Mesenchymal stem cell (in vitro differentiated cells and primary cell): ENCODE measurements at regions not wholly inside any gene's neighbourhood (a gene's known extent, or its start where the extent isn't known, plus 50 kb on each side); places are given as distances from the start of the nearest gene placed in this dataset.

Experiments
- DNase-seq: peaks from one replicate; pipeline ENCODE4 v3.0.0-alpha.2; 2013
- H2AFZ ChIP-seq: one replicate; pipeline ENCODE4 v1.6.1; 2013; ENCODE audit warnings: low read depth, mild to moderate bottlenecking, control low read depth, inconsistent platforms, low read length, moderate library complexity
- H2AK5ac ChIP-seq: 2 replicates; pipeline ENCODE4 v1.6.1; 2013; ENCODE audit warnings: low read length, moderate library complexity, mild to moderate bottlenecking, inconsistent platforms; ENCODE audit not compliant: severe bottlenecking
- H2BK120ac ChIP-seq: one replicate; pipeline ENCODE4 v1.6.1; 2013; ENCODE audit warnings: low read depth, mild to moderate bottlenecking, inconsistent platforms, low read length, moderate library complexity
- H2BK12ac ChIP-seq, 2 experiments: one replicate each; pipeline ENCODE4 v1.6.1; 2013; ENCODE audit warnings: inconsistent platforms in 2 of 2, low read length in 2 of 2, mild to moderate bottlenecking in 2 of 2, moderate library complexity in 2 of 2, control low read depth in 1 of 2
- H2BK15ac ChIP-seq: one replicate; pipeline ENCODE4 v1.6.1; 2013; ENCODE audit warnings: mild to moderate bottlenecking, low read depth, inconsistent platforms; ENCODE audit not compliant: poor library complexity, severe bottlenecking
- H2BK5ac ChIP-seq: 2 replicates; pipeline ENCODE4 v1.6.1; 2013; ENCODE audit warnings: low read depth, mild to moderate bottlenecking, low read length, control low read depth, inconsistent platforms; ENCODE audit not compliant: poor library complexity, severe bottlenecking
- H3K14ac ChIP-seq, 2 experiments: one replicate each; pipeline ENCODE4 v1.6.1; 2013; ENCODE audit warnings: inconsistent platforms in 2 of 2, low read length in 2 of 2, control low read depth in 1 of 2, mild to moderate bottlenecking in 1 of 2, moderate library complexity in 1 of 2
- H3K18ac ChIP-seq, 2 experiments: one replicate each; pipeline ENCODE4 v1.6.1; 2013; ENCODE audit warnings: inconsistent platforms in 2 of 2, low read length in 2 of 2, control low read depth in 1 of 2, low read depth in 1 of 2, mild to moderate bottlenecking in 1 of 2
- H3K23ac ChIP-seq, 2 experiments: one replicate each; pipeline ENCODE4 v1.6.1; 2013; ENCODE audit warnings: inconsistent platforms in 2 of 2, low read length in 2 of 2, mild to moderate bottlenecking in 2 of 2, moderate library complexity in 2 of 2, control low read depth in 1 of 2
- H3K27ac ChIP-seq: 2 replicates; pipeline ENCODE4 v1.5.1; 2013; ENCODE audit warnings: mild to moderate bottlenecking, moderate library complexity, low read length, control low read depth, inconsistent platforms; ENCODE audit not compliant: poor library complexity, severe bottlenecking
- H3K27me3 ChIP-seq, 2 experiments: 2 replicates each; pipeline versions ENCODE4 v1.6.1 to v1.7.0; 2013; ENCODE audit warnings: low read length in 2 of 2, mild to moderate bottlenecking in 2 of 2, moderate library complexity in 2 of 2, control low read depth in 1 of 2, inconsistent platforms in 1 of 2; ENCODE audit not compliant: control insufficient read depth in 1 of 2, insufficient read depth in 1 of 2
- H3K36me3 ChIP-seq, 2 experiments: 2 replicates each; pipeline versions ENCODE4 v1.6.1 to v1.7.0; 2013; ENCODE audit warnings: low read length in 2 of 2, control low read depth in 1 of 2, inconsistent platforms in 1 of 2, low read depth in 1 of 2, mild to moderate bottlenecking in 1 of 2; ENCODE audit not compliant: insufficient read depth in 2 of 2, control insufficient read depth in 1 of 2
- H3K4ac ChIP-seq, 2 experiments: one replicate each; pipeline ENCODE4 v1.6.1; 2013; ENCODE audit warnings: inconsistent platforms in 2 of 2, low read length in 2 of 2, mild to moderate bottlenecking in 2 of 2, moderate library complexity in 2 of 2, control low read depth in 1 of 2, low read depth in 1 of 2
- H3K4me1 ChIP-seq: 2 replicates; pipeline ENCODE4 v1.6.1; 2013; ENCODE audit warnings: low read depth, low read length, control low read depth; ENCODE audit not compliant: control insufficient read depth, insufficient read depth
- H3K4me2 ChIP-seq: 2 replicates; pipeline ENCODE4 v1.6.1; 2013; ENCODE audit warnings: low read length, mild to moderate bottlenecking, inconsistent platforms; ENCODE audit not compliant: poor library complexity, severe bottlenecking
- H3K4me3 ChIP-seq, 2 experiments: 2 replicates each; pipeline versions ENCODE4 v1.5.1 to v1.7.0; 2013; ENCODE audit warnings: low read length in 2 of 2, mild to moderate bottlenecking in 2 of 2, control low read depth in 1 of 2, low read depth in 1 of 2; ENCODE audit not compliant: insufficient read depth in 1 of 2
- H3K79me1 ChIP-seq: replicated peaks from 2 replicates; pipeline ENCODE4 v1.6.1; 2013; ENCODE audit warnings: mild to moderate bottlenecking, control low read depth, low read length, inconsistent platforms; ENCODE audit not compliant: poor library complexity, severe bottlenecking
- H3K9ac ChIP-seq: 2 replicates; pipeline ENCODE4 v1.7.0; 2013; ENCODE audit warnings: mild to moderate bottlenecking, low read length, moderate library complexity
- H3K9me3 ChIP-seq: 2 replicates; pipeline ENCODE4 v1.7.0; 2013; ENCODE audit warnings: mild to moderate bottlenecking, low read length; ENCODE audit not compliant: control insufficient read depth
- H4K8ac ChIP-seq: one replicate; pipeline ENCODE4 v1.6.1; 2013; ENCODE audit warnings: inconsistent platforms, mild to moderate bottlenecking, low read length, moderate library complexity
- H4K91ac ChIP-seq: one replicate; pipeline ENCODE4 v1.6.1; 2013; ENCODE audit warnings: mild to moderate bottlenecking, low read length, inconsistent platforms
- WGBS: methylation state at CpG from one replicate; pipeline ENCODE4 v1.1.7; 2013; ENCODE audit warnings: mixed read lengths; 5-methylcytosine and 5-hydroxymethylcytosine counted together

DNA sequence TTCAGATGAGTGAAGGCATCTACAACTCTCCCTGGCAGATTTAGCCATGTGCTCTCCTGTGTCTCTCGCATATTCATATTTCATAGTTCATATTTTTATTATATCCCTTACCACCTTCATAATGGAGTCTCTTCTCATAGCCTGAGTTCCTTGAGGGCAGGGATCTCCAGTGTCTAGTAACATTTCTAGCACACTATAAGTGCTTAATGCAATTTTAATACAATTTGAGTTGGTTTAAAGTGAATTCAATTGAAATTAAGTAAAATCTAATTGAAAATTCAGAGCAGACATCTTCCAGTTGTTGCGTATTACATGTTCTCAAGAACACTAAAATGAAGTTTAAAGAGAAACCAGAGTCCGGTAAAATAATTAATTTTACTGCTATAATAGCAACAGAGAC lies 163.6 kb upstream of the GNAI1 start:
- no peak overlapping the region for H3K4ac ChIP-seq

DNA sequence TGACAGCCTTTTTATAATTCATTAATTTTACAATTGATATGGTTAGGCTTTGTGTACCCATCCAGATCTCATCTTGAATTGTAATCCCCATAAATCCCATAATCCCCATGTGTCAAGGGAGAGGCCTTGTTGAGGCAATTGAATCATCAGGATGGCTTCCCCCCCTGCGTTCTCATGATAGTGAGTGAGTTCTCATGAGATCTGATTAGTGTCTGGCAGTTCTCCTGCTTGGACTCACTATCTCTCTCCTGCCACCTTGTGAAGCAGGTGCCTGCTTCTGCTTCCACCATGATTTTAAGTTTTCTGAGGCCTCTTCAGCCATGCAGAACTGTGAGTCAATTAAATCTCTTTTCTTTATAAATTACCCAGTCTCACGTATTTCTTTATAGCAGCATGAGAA lies 165.7 kb upstream of the GNAI1 start:
- Histone ChIP-seq H3K14ac (no peak overlapping the region), H3K4ac (no peak overlapping the region), H3K27me3 (no peaks in the 10 kb centered on the region), H3K4me1 (no peaks in the 10 kb centered on the region), H2BK15ac (no peak overlapping the region), H3K4me2 (no peak overlapping the region), H3K27ac (no peak overlapping the region), H2BK12ac (no peak overlapping the region), H3K4me3 (no peak overlapping the region), H2BK120ac (no peak overlapping the region), H2BK5ac (no peak overlapping the region), H3K23ac (no peak overlapping the region), H2AK5ac (no peak overlapping the region), H4K91ac (no peak overlapping the region), H2AFZ (no peak overlapping the region), H3K18ac (no peak overlapping the region), H3K79me1 (no peaks in the 10 kb centered on the region), H3K9ac (no peak overlapping the region), H4K8ac (no peak overlapping the region), H3K36me3 (no peaks in the 10 kb centered on the region), H3K9me3 (no peaks in the 10 kb centered on the region)
- 91% methylated on average over 1 of the region's 2 CpGs for WGBS
- no peak for DNase-seq

More for the DNA sequence above, 163.6 kb upstream of the GNAI1 start:
- Histone ChIP-seq H3K36me3 (no peaks in the 10 kb centered on the region), H2BK15ac (no peak overlapping the region), H3K4me1 (no peaks in the 10 kb centered on the region), H2BK12ac (no peak overlapping the region), H4K91ac (no peak overlapping the region), H3K9me3 (no peaks in the 10 kb centered on the region), H2BK5ac (no peak overlapping the region), H3K9ac (no peak overlapping the region), H3K27ac (no peak overlapping the region), H3K14ac (no peak overlapping the region), H3K4me2 (no peak overlapping the region), H4K8ac (no peak overlapping the region), H2AFZ (no peak overlapping the region), H3K79me1 (no peaks in the 10 kb centered on the region), H3K18ac (no peak overlapping the region), H3K4me3 (no peak overlapping the region), H3K23ac (no peak overlapping the region), H3K27me3 (no peaks in the 10 kb centered on the region), H2AK5ac (no peak overlapping the region), H2BK120ac (no peak overlapping the region)
- no peak for DNase-seq
- WGBS: 100% methylated on average over 3 of the region's 3 CpGs

DNA sequence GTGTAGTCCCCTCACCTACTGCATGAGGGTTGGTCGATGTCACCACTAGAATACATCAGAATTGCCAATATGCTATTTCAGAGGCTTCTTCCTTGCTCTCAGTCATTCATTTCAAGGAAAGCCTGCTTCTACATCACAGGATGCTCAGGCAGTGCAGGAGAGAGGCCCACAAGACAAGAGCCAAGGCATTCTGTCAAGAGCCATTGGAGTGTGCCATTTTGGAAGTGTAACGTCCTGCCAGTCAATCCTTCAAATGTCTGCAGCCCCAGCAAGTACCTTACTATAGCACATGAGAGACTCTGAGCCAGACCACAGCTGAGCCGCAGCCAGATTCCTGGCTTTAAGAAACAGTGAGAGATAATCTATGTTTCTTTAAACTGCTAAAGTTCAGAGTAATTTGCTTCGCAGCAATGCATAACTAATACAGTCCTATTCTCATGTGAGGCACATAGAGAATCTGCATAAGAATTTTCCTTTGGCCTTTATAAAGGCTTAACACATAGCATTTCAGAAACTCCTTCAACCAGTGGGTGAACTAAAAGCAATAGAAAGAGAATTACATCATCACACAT lies 166.5 kb upstream of the GNAI1 start:
- Histone ChIP-seq H2BK15ac (no peak overlapping the region), H3K27me3 (no peaks in the 10 kb centered on the region), H3K9me3 (no peaks in the 10 kb centered on the region), H3K36me3 (no peaks in the 10 kb centered on the region), H4K8ac (no peak overlapping the region), H4K91ac (no peak overlapping the region), H3K18ac (no peak overlapping the region), H3K23ac (no peak overlapping the region), H3K4me3 (no peak overlapping the region), H3K4ac (peak overlapping the region in 1 of 2 experiments; percentile 2), H3K79me1 (no peaks in the 10 kb centered on the region), H3K27ac (no peak overlapping the region), H3K4me1 (no peaks in the 10 kb centered on the region), H2BK120ac (no peak overlapping the region), H2AFZ (no peak overlapping the region), H2BK12ac (no peak overlapping the region), H3K9ac (no peak overlapping the region), H2BK5ac (no peak overlapping the region), H3K4me2 (no peak overlapping the region), H3K14ac (no peak overlapping the region), H2AK5ac (no peak overlapping the region)
- WGBS: 100% methylated on average over 1 of the region's 4 CpGs
- DNase-seq: no peak

DNA sequence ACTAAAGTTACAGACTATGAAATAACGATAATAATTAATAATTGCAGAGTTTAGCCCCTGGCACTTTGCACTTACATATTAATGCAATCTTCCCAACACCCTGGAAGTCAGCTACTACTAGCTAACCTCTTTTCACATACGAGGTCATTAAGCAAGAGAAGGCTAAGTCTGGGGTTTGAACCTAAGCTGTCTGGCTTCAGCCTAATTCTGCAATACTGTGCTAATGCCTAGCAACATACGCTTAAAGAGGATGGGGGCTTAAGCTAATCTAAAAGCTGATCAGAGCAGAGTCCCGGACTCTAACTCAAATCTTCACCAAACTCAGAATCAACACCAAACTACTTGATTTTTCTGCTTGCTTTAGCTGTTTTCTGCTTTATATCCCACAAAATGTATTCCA lies 168.7 kb upstream of the GNAI1 start:
- peak overlapping the region in 1 of 2 experiments; percentile 57 for H3K18ac ChIP-seq
- H4K8ac ChIP-seq: no peak overlapping the region
- no peak overlapping the region for H3K27ac ChIP-seq
- H2BK120ac ChIP-seq: no peak overlapping the region
- H3K27me3 ChIP-seq: no peaks in the 10 kb centered on the region
- no peak overlapping the region for H2BK12ac ChIP-seq
- H3K23ac ChIP-seq: no peak overlapping the region
- 95% methylated on average over 4 of the region's 4 CpGs for WGBS
- H3K4me3 ChIP-seq: no peak overlapping the region
- no peak overlapping the region for H4K91ac ChIP-seq
- no peaks in the 10 kb centered on the region for H3K9me3 ChIP-seq
- H2AK5ac ChIP-seq: no peak overlapping the region
- no peaks in the 10 kb centered on the region for H3K36me3 ChIP-seq
- no peak overlapping the region for H2BK5ac ChIP-seq
- no peak overlapping the region for H3K4ac ChIP-seq
- no peak for DNase-seq
- no peak overlapping the region for H2BK15ac ChIP-seq
- H3K4me2 ChIP-seq: no peak overlapping the region
- no peak overlapping the region for H3K9ac ChIP-seq
- H3K79me1 ChIP-seq: no peaks in the 10 kb centered on the region
- no peaks in the 10 kb centered on the region for H3K4me1 ChIP-seq
- H3K14ac ChIP-seq: no peak overlapping the region
- H2AFZ ChIP-seq: no peak overlapping the region
